NT2/D1 (cell line): ENCODE measurements at regions not wholly inside any gene's neighbourhood (a gene's known extent, or its start where the extent isn't known, plus 50 kb on each side); places are given as distances from the start of the nearest gene placed in this dataset.

Experiments
- SUZ12 ChIP-seq: IDR thresholded peaks from 2 replicates; pipeline ENCODE4 v1.6.1; 2011; ENCODE audit not compliant: insufficient read length, insufficient read depth; ENCODE audit errors: extremely low read depth
- YY1 ChIP-seq: IDR thresholded peaks from 2 replicates; pipeline ENCODE4 v1.6.1; 2011; ENCODE audit not compliant: insufficient read length, insufficient read depth
- ZNF274 ChIP-seq: IDR thresholded peaks from 2 replicates; pipeline ENCODE4 v1.6.1; 2011; ENCODE audit warnings: mild to moderate bottlenecking, low read depth, low read length

DNA sequence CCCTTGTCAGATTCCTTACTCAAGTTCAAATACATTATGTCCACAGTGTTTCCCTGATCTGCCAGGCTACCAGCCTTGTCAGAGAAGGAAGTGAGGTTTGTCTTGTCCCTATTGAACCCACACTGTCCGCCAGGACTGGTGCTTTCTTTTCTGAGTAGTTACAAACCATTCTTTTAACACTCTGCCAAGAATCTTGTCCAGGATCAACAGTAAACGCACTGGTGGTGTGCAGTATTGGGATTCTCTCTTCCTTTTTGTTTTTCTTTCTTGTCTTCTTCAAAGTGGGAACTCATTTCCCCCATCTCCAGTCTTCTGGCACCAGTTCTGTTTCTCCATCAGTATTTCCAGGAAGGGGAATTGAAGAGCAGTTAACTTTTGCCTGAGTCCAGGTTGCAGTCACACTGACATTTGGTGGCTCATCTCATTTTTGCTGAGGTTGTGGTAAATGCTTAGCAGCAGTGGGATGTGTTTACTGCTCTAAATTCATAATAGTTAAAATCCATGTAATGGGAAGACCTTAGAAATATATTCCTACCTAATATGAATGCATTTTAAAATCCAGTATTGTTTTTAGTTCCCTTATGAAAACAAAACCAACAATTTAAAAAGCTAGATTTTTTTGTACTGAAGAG lies 295.3 kb downstream of the PRL start:
- TF ChIP-seq ZNF274 (no peak), YY1 (no peak), SUZ12 (no peak)
